AG04449 (cell line): ENCODE measurements at regions not wholly inside any gene's neighbourhood (a gene's known extent, or its start where the extent isn't known, plus 50 kb on each side); places are given as distances from the start of the nearest gene placed in this dataset.

Source experiments
- CTCF ChIA-PET: fragments of 350-600 bp; formaldehyde crosslinking; extraction: SDS; loops from one replicate; lab custom pipeline; 2021; ENCODE audit warnings: antibody characterized with exemption; lab: Yijun Ruan, JAX
- POLR2A ChIA-PET: fragments of 400-600, 350-600 bp; formaldehyde crosslinking; extraction: SDS; loops from one replicate; lab custom pipeline; 2020; ENCODE audit warnings: antibody characterized with exemption, inconsistent platforms; lab: Yijun Ruan, JAX
- DNase-seq: peaks from one replicate; pipeline ENCODE4 v3.0.0-alpha.2; 2010; ENCODE audit warnings: low read depth, low spot score
- H3K4me3 ChIP-seq: 2 replicates; pipeline ENCODE4 v1.5.1; 2011; ENCODE audit warnings: low read depth, mild to moderate bottlenecking, control low read depth, low read length
- CTCF ChIP-seq: IDR thresholded peaks from one replicate; pipeline ENCODE4 v1.5.1; 2011; ENCODE audit warnings: mild to moderate bottlenecking, moderate library complexity, low read length, control low read depth, inconsistent platforms; ENCODE audit not compliant: insufficient read depth; ENCODE audit errors: missing control alignments

GRCh38 chr10:64234489-64234888 lies 713.3 kb downstream of the REEP3 start:
- ChIA-PET POLR2A (no interaction called here), CTCF (no interaction called here)
- DNase-seq = no peak
- no peak overlapping the region for H3K4me3 ChIP-seq
- TF ChIP-seq CTCF = no peak

- no peak overlapping the region for H3K4me3 ChIP-seq
- POLR2A ChIA-PET = no interaction called here
- no peak for TF ChIP-seq CTCF
- DNase-seq = no peak
- CTCF ChIA-PET = no interaction called here
These were observed 736.5 kb downstream of the REEP3 start for GRCh38 chr10:64257704-64258103.

GRCh38 chr10:64261092-64261491 lies 739.9 kb downstream of the REEP3 start:
- ChIA-PET POLR2A (no interaction called here), CTCF (no interaction called here)
- H3K4me3 ChIP-seq = no peak overlapping the region
- DNase-seq = no peak
- no peak for TF ChIP-seq CTCF

GRCh38 chr10:64261676-64262075 lies 740.5 kb downstream of the REEP3 start:
- ChIA-PET POLR2A (no interaction called here), CTCF (no interaction called here)
- H3K4me3 ChIP-seq = no peak overlapping the region
- DNase-seq = no peak
- no peak for TF ChIP-seq CTCF

- no peak for TF ChIP-seq CTCF
- ChIA-PET POLR2A (no interaction called here), CTCF (no interaction called here)
- DNase-seq = no peak
- H3K4me3 ChIP-seq = no peak overlapping the region
These were observed 744.8 kb downstream of the REEP3 start for GRCh38 chr10:64265961-64266360.

GRCh38 chr10:64271508-64271907 lies 750.3 kb downstream of the REEP3 start:
- DNase-seq = no peak
- CTCF ChIA-PET = no interaction called here
- no peak for TF ChIP-seq CTCF
- POLR2A ChIA-PET = no interaction called here
- no peak overlapping the region for H3K4me3 ChIP-seq

GRCh38 chr10:64271983-64272382 lies 750.8 kb downstream of the REEP3 start:
- TF ChIP-seq CTCF = no peak
- DNase-seq = no peak
- POLR2A ChIA-PET = no interaction called here
- H3K4me3 ChIP-seq = no peak overlapping the region
- CTCF ChIA-PET = no interaction called here
